DOHH2 (cell line): ENCODE measurements at regions not wholly inside any gene's neighbourhood (a gene's known extent, or its start where the extent isn't known, plus 50 kb on each side); places are given as distances from the start of the nearest gene placed in this dataset.

ENCODE experiments used
- H3F3A ChIP-seq: fragments of 200-600 bp; sonication (generic), shearing (Covaris generic); 2 replicates; pipeline ENCODE4 v1.6.0; 2016; ENCODE audit warnings: antibody characterized with exemption, mild to moderate bottlenecking; ENCODE audit not compliant: control insufficient read depth, insufficient read depth
- H3K27ac ChIP-seq: fragments of 200-600 bp; sonication (generic); 2 replicates; pipeline ENCODE4 v1.5.1; 2014; ENCODE audit warnings: low read depth, mild to moderate bottlenecking, low read length, moderate library complexity
- H3K27me3 ChIP-seq: fragments of 200-600 bp; sonication (generic); 2 replicates; pipeline ENCODE4 v1.6.1; 2014; ENCODE audit warnings: mild to moderate bottlenecking, low read length, mixed read lengths; ENCODE audit not compliant: control insufficient read depth
- H3K36me3 ChIP-seq: fragments of 200-600 bp; sonication (generic); 2 replicates; pipeline ENCODE4 v1.6.1; 2014; ENCODE audit warnings: mild to moderate bottlenecking, low read length, moderate library complexity, mixed read lengths; ENCODE audit not compliant: control insufficient read depth
- H3K4me1 ChIP-seq: fragments of 200-600 bp; sonication (generic); 2 replicates; pipeline ENCODE4 v1.6.1; 2014; ENCODE audit warnings: mild to moderate bottlenecking, low read length, mixed read lengths; ENCODE audit not compliant: control insufficient read depth
- H3K4me2 ChIP-seq: fragments of 200-600 bp; sonication (generic); 2 replicates; pipeline ENCODE4 v1.6.0; 2014; ENCODE audit warnings: mild to moderate bottlenecking, low read length, moderate library complexity
- H3K4me3 ChIP-seq: fragments of 200-600 bp; sonication (generic); 2 replicates; pipeline ENCODE4 v1.5.1; 2014; ENCODE audit warnings: mild to moderate bottlenecking, low read length, mixed read lengths
- H3K79me2 ChIP-seq: fragments of 200-600 bp; sonication (generic); 2 replicates; pipeline ENCODE4 v1.6.1; 2014; ENCODE audit warnings: mild to moderate bottlenecking, low read length, mixed read lengths; ENCODE audit not compliant: control insufficient read depth
- H3K9me2 ChIP-seq: fragments of 200-600 bp; sonication (generic); replicated peaks from 2 replicates; pipeline ENCODE4 v1.6.1; 2014; ENCODE audit warnings: mild to moderate bottlenecking, low read length, mixed read lengths; ENCODE audit not compliant: control insufficient read depth
- H3K9me3 ChIP-seq: fragments of 200-600 bp; sonication (generic); 2 replicates; pipeline ENCODE4 v1.6.1; 2014; ENCODE audit warnings: antibody characterized with exemption, low read length, mixed read lengths; ENCODE audit not compliant: control insufficient read depth, insufficient read depth
- H4K20me1 ChIP-seq: fragments of 200-600 bp; sonication (generic); 2 replicates; pipeline ENCODE4 v1.6.0; 2014; ENCODE audit warnings: low read depth, mild to moderate bottlenecking, antibody characterized with exemption, low read length, moderate library complexity; ENCODE audit not compliant: control insufficient read depth, insufficient read depth
- CTCF ChIP-seq: fragments of 200-600 bp; sonication (generic); IDR thresholded peaks from one replicate; pipeline ENCODE4 v1.5.1; 2014; ENCODE audit warnings: antibody characterized with exemption, mild to moderate bottlenecking, low read depth, low read length; ENCODE audit not compliant: poor library complexity, severe bottlenecking
- EZH2phosphoT487 ChIP-seq: fragments of 200-600 bp; sonication (generic); IDR thresholded peaks from 2 replicates; pipeline ENCODE4 v1.6.1; 2017; ENCODE audit warnings: borderline replicate concordance, mild to moderate bottlenecking, antibody characterized with exemption, low read length, moderate library complexity, mixed read lengths

GRCh38 chr18:1805521-1805920 lies 765.8 kb downstream of the METTL4 start:
- Histone ChIP-seq H3K27me3 (no peaks in the 10 kb centered on the region), H3K4me1 (no peaks in the 10 kb centered on the region), H4K20me1 (no peaks in the 10 kb centered on the region), H3K36me3 (no peaks in the 10 kb centered on the region), H3K9me2 (no peaks in the 10 kb centered on the region), H3F3A (no peaks in the 10 kb centered on the region), H3K4me2 (no peak overlapping the region), H3K4me3 (no peak overlapping the region), H3K79me2 (no peaks in the 10 kb centered on the region), H3K27ac (no peak overlapping the region), H3K9me3 (no peaks in the 10 kb centered on the region)
- TF ChIP-seq EZH2phosphoT487, result no peak
- no peak for TF ChIP-seq CTCF

GRCh38 chr18:1806884-1807615 lies 764.3 kb downstream of the METTL4 start:
- Histone ChIP-seq H4K20me1 (no peaks in the 10 kb centered on the region), H3K4me3 (no peak overlapping the region), H3K27ac (no peak overlapping the region), H3F3A (no peaks in the 10 kb centered on the region), H3K4me1 (no peaks in the 10 kb centered on the region), H3K9me2 (no peaks in the 10 kb centered on the region), H3K27me3 (no peaks in the 10 kb centered on the region), H3K4me2 (no peak overlapping the region), H3K79me2 (no peaks in the 10 kb centered on the region), H3K9me3 (peaks cover 8% of the 10 kb centered on the region; the same call in 1 of the 2 replicates), H3K36me3 (no peaks in the 10 kb centered on the region)
- no peak for TF ChIP-seq EZH2phosphoT487
- no peak for TF ChIP-seq CTCF

GRCh38 chr18:1811282-1811681 lies 760.0 kb downstream of the METTL4 start:
- Histone ChIP-seq H3K79me2 (no peaks in the 10 kb centered on the region), H3K27ac (no peak overlapping the region), H3K9me3 (peaks cover 8% of the 10 kb centered on the region; the same call in 1 of the 2 replicates), H3K27me3 (no peaks in the 10 kb centered on the region), H3K4me3 (no peak overlapping the region), H3K9me2 (no peaks in the 10 kb centered on the region), H3K4me2 (no peak overlapping the region), H3F3A (no peaks in the 10 kb centered on the region), H3K4me1 (no peaks in the 10 kb centered on the region), H4K20me1 (no peaks in the 10 kb centered on the region), H3K36me3 (no peaks in the 10 kb centered on the region)
- no peak for TF ChIP-seq CTCF
- TF ChIP-seq EZH2phosphoT487, result no peak

GRCh38 chr18:1825296-1825695 lies 746.0 kb downstream of the METTL4 start:
- H3K27me3 ChIP-seq, result no peaks in the 10 kb centered on the region
- no peaks in the 10 kb centered on the region for H3F3A ChIP-seq
- no peak overlapping the region for H3K4me2 ChIP-seq
- H3K9me3 ChIP-seq, result no peaks in the 10 kb centered on the region
- no peaks in the 10 kb centered on the region for H3K36me3 ChIP-seq
- no peaks in the 10 kb centered on the region for H3K9me2 ChIP-seq
- TF ChIP-seq EZH2phosphoT487, result no peak
- H4K20me1 ChIP-seq, result no peaks in the 10 kb centered on the region
- no peak overlapping the region for H3K27ac ChIP-seq
- no peaks in the 10 kb centered on the region for H3K4me1 ChIP-seq
- H3K4me3 ChIP-seq, result no peak overlapping the region
- H3K79me2 ChIP-seq, result no peaks in the 10 kb centered on the region
